ENCODE measurements at regions not wholly inside any gene's neighbourhood (a gene's known extent, or its start where the extent isn't known, plus 50 kb on each side); places are given as distances from the start of the nearest gene placed in this dataset.

- Histone ChIP-seq H3K4me3 (no peak overlapping the region), H3K36me3 (no peaks in the 10 kb centered on the region), H3K27me3 (no peaks in the 10 kb centered on the region), H3K27ac (peak overlapping the region; percentile 58 to 73), H3K4me1 (no peaks in the 10 kb centered on the region), H3K9me3 (no peaks in the 10 kb centered on the region)
- intact Hi-C loops (cut with DNase I; ENCODE audit: low total_unique reads) = no loop called here
- DNase-seq = peak; percentile 63 to 64
- TF ChIP-seq CTCF (IDR thresholded peaks at IDR 0.05) (no peak), POLR2A (IDR thresholded peaks at IDR 0.05) (no peak)
Measured at GRCh38 chr6:151679081-151679480, 128.4 kb upstream of the ESR1 start.

GRCh38 chr6:151679941-151680340, 127.5 kb upstream of the ESR1 start:
- H3K27ac ChIP-seq = peak overlapping the region; percentile 58 to 80
- H3K36me3 ChIP-seq = no peaks in the 10 kb centered on the region
- TF ChIP-seq POLR2A (IDR thresholded peaks at IDR 0.05) (no peak), CTCF (IDR thresholded peaks at IDR 0.05) (no peak)
- no peaks in the 10 kb centered on the region for H3K27me3 ChIP-seq
- H3K4me1 ChIP-seq = no peaks in the 10 kb centered on the region
- DNase-seq = no peak
- H3K4me3 ChIP-seq = no peak overlapping the region
- no peaks in the 10 kb centered on the region for H3K9me3 ChIP-seq
- intact Hi-C loops (cut with DNase I; ENCODE audit: low total_unique reads) = no loop called here

GRCh38 chr6:151680846-151681432, 126.5 kb upstream of the ESR1 start:
- Histone ChIP-seq H3K27ac (peak overlapping the region; percentile 78 to 80), H3K9me3 (no peaks in the 10 kb centered on the region), H3K4me3 (no peak overlapping the region), H3K4me1 (no peaks in the 10 kb centered on the region), H3K36me3 (no peaks in the 10 kb centered on the region), H3K27me3 (no peaks in the 10 kb centered on the region)
- intact Hi-C loops (cut with DNase I; ENCODE audit: low total_unique reads) = no loop called here
- DNase-seq = no peak
- TF ChIP-seq CTCF (IDR thresholded peaks at IDR 0.05) (no peak), POLR2A (IDR thresholded peaks at IDR 0.05) (no peak)

- DNase-seq = peak in 1 of 2 donors; percentile 37
- Histone ChIP-seq H3K27me3 (no peaks in the 10 kb centered on the region), H3K9me3 (no peaks in the 10 kb centered on the region), H3K4me3 (peak overlapping the region in 1 of 2 donors; percentile 30), H3K36me3 (no peaks in the 10 kb centered on the region), H3K4me1 (no peaks in the 10 kb centered on the region), H3K27ac (peak overlapping the region; percentile 78 to 80)
- TF ChIP-seq CTCF (IDR thresholded peaks at IDR 0.05) (no peak), POLR2A (IDR thresholded peaks at IDR 0.05) (no peak)
- intact Hi-C loops (cut with DNase I; ENCODE audit: low total_unique reads) = no loop called here
Measured at GRCh38 chr6:151681433-151682059, 125.9 kb upstream of the ESR1 start.

GRCh38 chr6:151682251-151682650, 125.2 kb upstream of the ESR1 start:
- Histone ChIP-seq H3K27me3 (no peaks in the 10 kb centered on the region), H3K4me1 (no peaks in the 10 kb centered on the region), H3K9me3 (no peaks in the 10 kb centered on the region), H3K4me3 (no peak overlapping the region), H3K36me3 (no peaks in the 10 kb centered on the region), H3K27ac (peak overlapping the region; percentile 78 to 80)
- no peak for DNase-seq
- TF ChIP-seq CTCF (IDR thresholded peaks at IDR 0.05) (no peak), POLR2A (IDR thresholded peaks at IDR 0.05) (no peak)
- intact Hi-C loops (cut with DNase I; ENCODE audit: low total_unique reads) = no loop called here
